A549 (cell line): ENCODE measurements at regions not wholly inside any gene's neighbourhood (a gene's known extent, or its start where the extent isn't known, plus 50 kb on each side); places are given as distances from the start of the nearest gene placed in this dataset.

Experiments
- BHLHE40 ChIP-seq: IDR thresholded peaks from 2 replicates; pipeline ENCODE4 v1.6.1; 2012; ENCODE audit warnings: low read depth, low read length, inconsistent platforms
- HMGXB4 ChIP-seq: fragments of 250-450 bp; sonication (Bioruptor Pico); IDR thresholded peaks from 2 replicates; pipeline ENCODE4 v1.5.0; 2021; ENCODE audit warnings: mild to moderate bottlenecking, moderate library complexity, borderline replicate concordance
- JUN ChIP-seq, 2 experiments: fragments of >200 bp; sonication (Bioruptor Twin); formaldehyde crosslinking; IDR thresholded peaks; 2 replicates in 1 of 2; 3 replicates in 1 of 2; pipeline ENCODE4 v1.6.1; 2016 to 2017
- RARB ChIP-seq: fragments of 250-450 bp; sonication (Bioruptor Pico); IDR thresholded peaks from 2 replicates; pipeline ENCODE4 v1.8.0; 2021; ENCODE audit warnings: mild to moderate bottlenecking, moderate library complexity
- RCOR1 ChIP-seq: fragments of 150-350 bp; IDR thresholded peaks from 2 replicates; pipeline ENCODE4 v1.6.1; 2014; ENCODE audit warnings: antibody characterized with exemption, low read length, low read depth
- RNF2 ChIP-seq: fragments of 200-600 bp; sonication (generic); IDR thresholded peaks from 2 replicates; pipeline ENCODE4 v1.6.1; 2016; ENCODE audit warnings: low read depth, mild to moderate bottlenecking, antibody characterized with exemption, moderate library complexity, borderline replicate concordance
- SMC3 ChIP-seq: fragments of >200 bp; sonication (Bioruptor Twin); formaldehyde crosslinking; IDR thresholded peaks from 3 replicates; pipeline ENCODE4 v1.6.1; 2018; ENCODE audit warnings: inconsistent platforms
- TF ChIP-seq, protein P1 (sequence below): fragments of >200 bp; sonication (Bioruptor Twin); formaldehyde crosslinking; IDR thresholded peaks from 3 replicates; pipeline ENCODE4 v1.5.1; 2016
- TF ChIP-seq, protein P2 (sequence below): IDR thresholded peaks from 2 replicates; pipeline ENCODE4 v1.6.1; 2012; ENCODE audit warnings: low read depth, borderline replicate concordance

- TF ChIP-seq, protein P1, sequence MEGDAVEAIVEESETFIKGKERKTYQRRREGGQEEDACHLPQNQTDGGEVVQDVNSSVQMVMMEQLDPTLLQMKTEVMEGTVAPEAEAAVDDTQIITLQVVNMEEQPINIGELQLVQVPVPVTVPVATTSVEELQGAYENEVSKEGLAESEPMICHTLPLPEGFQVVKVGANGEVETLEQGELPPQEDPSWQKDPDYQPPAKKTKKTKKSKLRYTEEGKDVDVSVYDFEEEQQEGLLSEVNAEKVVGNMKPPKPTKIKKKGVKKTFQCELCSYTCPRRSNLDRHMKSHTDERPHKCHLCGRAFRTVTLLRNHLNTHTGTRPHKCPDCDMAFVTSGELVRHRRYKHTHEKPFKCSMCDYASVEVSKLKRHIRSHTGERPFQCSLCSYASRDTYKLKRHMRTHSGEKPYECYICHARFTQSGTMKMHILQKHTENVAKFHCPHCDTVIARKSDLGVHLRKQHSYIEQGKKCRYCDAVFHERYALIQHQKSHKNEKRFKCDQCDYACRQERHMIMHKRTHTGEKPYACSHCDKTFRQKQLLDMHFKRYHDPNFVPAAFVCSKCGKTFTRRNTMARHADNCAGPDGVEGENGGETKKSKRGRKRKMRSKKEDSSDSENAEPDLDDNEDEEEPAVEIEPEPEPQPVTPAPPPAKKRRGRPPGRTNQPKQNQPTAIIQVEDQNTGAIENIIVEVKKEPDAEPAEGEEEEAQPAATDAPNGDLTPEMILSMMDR: no peak
- TF ChIP-seq JUN (IDR thresholded peaks at IDR 0.05) (no peak), SMC3 (no peak), RCOR1 (no peak), BHLHE40 (no peak), RNF2 (no peak), RARB (no peak), HMGXB4 (CRISPR knock-in tag) (no peak)
- TF ChIP-seq, protein P2, sequence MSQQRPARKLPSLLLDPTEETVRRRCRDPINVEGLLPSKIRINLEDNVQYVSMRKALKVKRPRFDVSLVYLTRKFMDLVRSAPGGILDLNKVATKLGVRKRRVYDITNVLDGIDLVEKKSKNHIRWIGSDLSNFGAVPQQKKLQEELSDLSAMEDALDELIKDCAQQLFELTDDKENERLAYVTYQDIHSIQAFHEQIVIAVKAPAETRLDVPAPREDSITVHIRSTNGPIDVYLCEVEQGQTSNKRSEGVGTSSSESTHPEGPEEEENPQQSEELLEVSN: no peak
These were observed 457.9 kb upstream of the SLIT2 start for GRCh38 chr4:19793831-19794230.
